ENCODE measurements at regions not wholly inside any gene's neighbourhood (a gene's known extent, or its start where the extent isn't known, plus 50 kb on each side); places are given as distances from the start of the nearest gene placed in this dataset.

GRCh38 chr12:97760601-97761000 lies 298.0 kb downstream of the RMST start (continued):
- TF ChIP-seq SIN3A (IDR thresholded peaks at IDR 0.05; ENCODE audit: low read depth, low read length) = no peak
- TF ChIP-seq NFIC (IDR thresholded peaks at IDR 0.05; ENCODE audit: low read depth, low read length) = no peak
- TF ChIP-seq E2F4 (IDR thresholded peaks at IDR 0.05; ENCODE audit: low read depth, low read length) = no peak
- TF ChIP-seq SMAD1 (IDR thresholded peaks at IDR 0.05; ENCODE audit: low read depth, partially characterized antibody) = no peak
- no peak for TF ChIP-seq KDM1A (IDR thresholded peaks at IDR 0.05; ENCODE audit: borderline replicate concordance)
- no peak for TF ChIP-seq MTA2 (IDR thresholded peaks at IDR 0.05; ENCODE audit: low read depth)
- no peak for TF ChIP-seq TCF12 (IDR thresholded peaks at IDR 0.05; ENCODE audit: low read depth, low read length)

- FAIRE-seq (no peak), DNase-seq (ENCODE audit: low read depth, low spot score) (no peak), ATAC-seq (no peak)
- in situ Hi-C loops (cut with MboI) (no loop called here), intact Hi-C loops (cut with micrococcal nuclease; ENCODE audit: unreplicated experiment) (no loop called here)
- no peak overlapping the region for H3K9ac ChIP-seq (ENCODE audit: control insufficient read depth, insufficient read depth, low read length)
- no peaks in the 10 kb centered on the region for H3K79me2 ChIP-seq (ENCODE audit: control insufficient read depth, insufficient read depth, low read length)
- H3K9me3 ChIP-seq (replicated peaks; ENCODE audit: control insufficient read depth, insufficient read depth, low read length) = no peaks in the 10 kb centered on the region
- H2AFZ ChIP-seq (ENCODE audit: control insufficient read depth, low read depth, low read length) = no peak overlapping the region
- RAD21 ChIA-PET (ENCODE audit: unreplicated experiment) = no interaction called here
- no peaks in the 10 kb centered on the region for H4K20me1 ChIP-seq (ENCODE audit: control insufficient read depth, insufficient read depth)
- no peak overlapping the region for H3K27ac ChIP-seq (ENCODE audit: control insufficient read depth, insufficient read depth)
- CTCF ChIA-PET = no interaction called here
- no peak overlapping the region for H3K4me2 ChIP-seq (ENCODE audit: control insufficient read depth, insufficient read depth)
- 44% methylated on average over 6 of the region's 6 CpGs for WGBS (ENCODE audit: insufficient coverage, insufficient replicate concordance, low lambda C conversion rate, missing lambda C conversion rate)
- SMC1A ChIA-PET (ENCODE audit: uncharacterized antibody, unreplicated experiment) = no interaction called here
- no peaks in the 10 kb centered on the region for H3K4me1 ChIP-seq (ENCODE audit: control insufficient read depth, insufficient read depth, low read length)
- H3K27me3 ChIP-seq (replicated peaks in 1 of 2; ENCODE audit: control insufficient read depth in 2 of 2, insufficient read depth in 2 of 2, low read length in 1 of 2) = no peaks in the 10 kb centered on the region
- no peak overlapping the region for H3K4me3 ChIP-seq
- no peak for TF ChIP-seq ZBTB11 (CRISPR knock-in tag; IDR thresholded peaks at IDR 0.05)
- no peak for TF ChIP-seq SMARCA5 (IDR thresholded peaks at IDR 0.05)
- no peak for TF ChIP-seq RAD51 (IDR thresholded peaks at IDR 0.05)
- no peak for TF ChIP-seq FOXM1 (IDR thresholded peaks at IDR 0.05; ENCODE audit: low read depth, low read length)
- TF ChIP-seq CBX5 (IDR thresholded peaks at IDR 0.05; ENCODE audit: low read depth) = no peak
- TF ChIP-seq EZH2 (IDR thresholded peaks at IDR 0.05; ENCODE audit: borderline replicate concordance, control insufficient read depth, low read depth, low read length) = no peak
- TF ChIP-seq PRDM15 (CRISPR knock-in tag; IDR thresholded peaks at IDR 0.05) = no peak
- TF ChIP-seq ZNF622 (IDR thresholded peaks at IDR 0.05) = no peak
- no peak for TF ChIP-seq MYB (IDR thresholded peaks at IDR 0.05; ENCODE audit: borderline replicate concordance, low read depth, low read length)
- H3K36me3 ChIP-seq (ENCODE audit: control insufficient read depth in 2 of 2, insufficient read depth in 2 of 2, low read length in 1 of 2) = no peaks in the 10 kb centered on the region
- BruUV-seq (replicated peaks) = no TSS peak
- POLR2A ChIA-PET = no interaction called here
Measured at GRCh38 chr12:97763113-97763512, 300.5 kb downstream of the RMST start.
